GM12873 (cell line): ENCODE measurements at regions not wholly inside any gene's neighbourhood (a gene's known extent, or its start where the extent isn't known, plus 50 kb on each side); places are given as distances from the start of the nearest gene placed in this dataset.

Experiments
- TF ChIP-seq, protein P1 (sequence below): IDR thresholded peaks from 2 replicates; pipeline ENCODE4 v1.5.1; 2012; ENCODE audit warnings: low read depth, mild to moderate bottlenecking, moderate library complexity, low read length, control low read depth; ENCODE audit not compliant: insufficient read depth; ENCODE audit errors: missing control alignments

DNA sequence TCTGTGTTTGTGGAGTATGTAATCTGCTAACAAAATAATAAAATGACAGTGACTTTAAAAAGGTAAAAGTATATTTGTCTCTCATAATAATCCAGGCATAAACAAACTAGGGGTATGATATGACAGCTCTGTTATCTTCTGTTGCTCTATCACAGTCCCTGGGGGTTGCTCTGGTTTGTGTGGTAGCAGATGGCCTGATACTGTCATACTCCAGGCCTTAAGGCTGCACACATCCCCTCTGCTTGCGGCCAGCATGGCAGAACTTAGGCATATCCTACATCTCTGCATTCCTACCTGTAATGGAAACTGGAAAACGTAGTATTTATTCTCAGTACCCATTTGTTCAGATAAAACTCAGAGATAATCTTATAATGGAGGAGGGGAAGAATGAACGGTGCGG is 117.9 kb upstream of the HAND2 start:
- TF ChIP-seq, protein P1, sequence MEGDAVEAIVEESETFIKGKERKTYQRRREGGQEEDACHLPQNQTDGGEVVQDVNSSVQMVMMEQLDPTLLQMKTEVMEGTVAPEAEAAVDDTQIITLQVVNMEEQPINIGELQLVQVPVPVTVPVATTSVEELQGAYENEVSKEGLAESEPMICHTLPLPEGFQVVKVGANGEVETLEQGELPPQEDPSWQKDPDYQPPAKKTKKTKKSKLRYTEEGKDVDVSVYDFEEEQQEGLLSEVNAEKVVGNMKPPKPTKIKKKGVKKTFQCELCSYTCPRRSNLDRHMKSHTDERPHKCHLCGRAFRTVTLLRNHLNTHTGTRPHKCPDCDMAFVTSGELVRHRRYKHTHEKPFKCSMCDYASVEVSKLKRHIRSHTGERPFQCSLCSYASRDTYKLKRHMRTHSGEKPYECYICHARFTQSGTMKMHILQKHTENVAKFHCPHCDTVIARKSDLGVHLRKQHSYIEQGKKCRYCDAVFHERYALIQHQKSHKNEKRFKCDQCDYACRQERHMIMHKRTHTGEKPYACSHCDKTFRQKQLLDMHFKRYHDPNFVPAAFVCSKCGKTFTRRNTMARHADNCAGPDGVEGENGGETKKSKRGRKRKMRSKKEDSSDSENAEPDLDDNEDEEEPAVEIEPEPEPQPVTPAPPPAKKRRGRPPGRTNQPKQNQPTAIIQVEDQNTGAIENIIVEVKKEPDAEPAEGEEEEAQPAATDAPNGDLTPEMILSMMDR = no peak

- TF ChIP-seq, protein P1 = no peak
Observed at GRCh38 chr4:173642509-173642908, 112.5 kb upstream of the HAND2 start.

DNA sequence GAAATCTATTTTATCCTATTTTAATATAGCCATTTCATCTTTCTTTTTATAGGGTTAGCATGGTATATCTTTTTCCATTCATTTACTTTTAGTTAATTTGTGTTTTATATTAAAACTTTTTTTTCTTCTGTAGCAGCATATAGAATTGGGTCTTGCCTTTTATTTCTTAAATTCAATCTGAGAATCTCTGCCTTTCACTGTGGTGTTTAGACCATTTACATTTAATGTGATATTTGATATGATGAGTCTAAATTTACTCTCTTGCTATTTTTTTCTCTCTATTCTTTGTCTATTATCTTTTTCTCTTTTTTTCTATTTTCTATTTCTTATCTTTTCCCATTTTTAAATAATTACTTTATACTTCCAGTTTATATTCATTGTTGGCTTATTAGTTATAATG is 105.4 kb upstream of the HAND2 start:
- TF ChIP-seq, protein P1 = no peak

DNA sequence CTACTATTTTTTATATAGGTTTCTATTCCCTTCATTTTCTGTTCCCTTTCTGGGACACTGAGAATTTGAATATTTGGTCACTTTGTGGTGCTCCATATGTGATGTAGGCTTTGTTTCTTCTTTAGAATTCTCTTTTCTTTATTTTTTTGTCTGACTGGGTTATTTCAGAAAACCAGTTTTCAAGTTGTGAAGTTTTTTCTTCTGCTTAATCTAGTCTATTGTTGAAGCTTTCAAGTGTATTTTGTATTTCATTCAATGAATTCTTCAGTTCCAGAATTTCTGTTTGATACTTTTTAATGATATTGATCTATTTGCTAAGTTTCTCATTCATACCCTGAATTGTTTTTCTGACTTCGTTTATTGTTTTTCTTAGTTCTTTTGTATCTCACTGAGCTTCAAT is 96.2 kb upstream of the HAND2 start:
- TF ChIP-seq, protein P1 = no peak

- TF ChIP-seq, protein P1 = no peak
Observed at GRCh38 chr4:173609158-173609557, 79.1 kb upstream of the HAND2 start.

GRCh38 chr4:173591760-173592159 is 61.7 kb upstream of the HAND2 start:
- TF ChIP-seq, protein P1 = no peak

DNA sequence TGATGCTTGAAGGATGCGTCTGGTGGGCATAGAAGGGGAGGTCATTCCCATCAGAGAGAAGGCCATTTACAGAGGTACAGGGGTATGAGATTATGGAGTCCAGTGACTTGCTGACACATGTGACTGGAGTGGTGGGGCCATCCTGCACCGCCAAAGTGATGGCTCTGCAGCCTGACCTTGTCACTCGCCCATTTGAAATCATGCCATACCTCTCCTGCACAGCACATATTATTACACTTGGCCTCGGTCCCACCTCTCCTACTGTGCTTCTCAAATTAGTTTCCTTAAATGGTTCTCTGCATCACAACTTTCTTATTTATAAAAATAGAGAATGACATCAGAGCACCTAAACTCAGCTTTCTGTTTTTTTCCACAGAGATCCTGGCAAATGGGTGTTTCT is 60.7 kb upstream of the HAND2 start:
- TF ChIP-seq, protein P1 = no peak
